ENCODE measurements at regions not wholly inside any gene's neighbourhood (a gene's known extent, or its start where the extent isn't known, plus 50 kb on each side); places are given as distances from the start of the nearest gene placed in this dataset.

DNA sequence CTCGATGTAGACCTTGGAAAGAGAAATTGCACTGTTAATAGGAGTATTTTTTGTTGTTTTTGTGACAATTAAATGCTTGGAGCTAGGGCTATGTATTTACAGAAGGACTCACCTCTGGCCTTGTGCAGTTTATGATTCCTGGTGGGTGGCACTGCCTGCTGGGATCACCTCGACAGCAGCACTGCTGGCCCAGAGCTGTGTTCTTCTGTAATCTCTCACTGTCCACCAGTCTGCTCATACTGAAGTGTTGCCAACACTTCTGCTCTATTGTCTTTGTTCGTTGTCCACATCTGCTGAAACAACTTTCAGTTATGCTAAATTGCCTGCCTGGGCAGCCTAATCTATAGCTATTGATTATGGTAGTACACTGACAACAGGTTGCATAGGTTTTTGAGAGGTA lies 194.4 kb upstream of the ANK2 start:
- ChIA-PET POLR2A (no interaction called here), CTCF (interaction anchor here (0.8 to 2.2 kb wide), 7 partner anchors 37 to 250 kb away, joined by 3 to 18 read pairs (median 3); no protein-coding TSS in a partner anchor)
- Histone ChIP-seq H3K36me3 (ENCODE audit: control insufficient read depth in 2 of 2, extremely low read depth in 1 of 2, insufficient read depth in 2 of 2, low read length in 2 of 2) (no peaks in the 10 kb centered on the region), H3K4me2 (ENCODE audit: insufficient read depth, low read length) (no peak overlapping the region), H3K79me2 (ENCODE audit: control insufficient read depth, insufficient read depth, low read length) (no peaks in the 10 kb centered on the region), H3K4me1 (ENCODE audit: control insufficient read depth, extremely low read depth, insufficient read depth, low read length) (no peaks in the 10 kb centered on the region), H3K27ac (ENCODE audit: insufficient read depth, low read depth, low read length) (no peak overlapping the region), H3K27me3 (ENCODE audit: control insufficient read depth in 2 of 2, insufficient read depth in 2 of 2, low read length in 2 of 2) (no peaks in the 10 kb centered on the region), H3K9me3 (replicated peaks; ENCODE audit: control insufficient read depth, insufficient read depth, low read length) (no peaks in the 10 kb centered on the region), H3K4me3 (replicated peaks in 1 of 3; ENCODE audit: insufficient read depth in 1 of 3, low read depth in 1 of 3, low read length in 3 of 3) (no peak overlapping the region), H2AFZ (ENCODE audit: low read depth, low read length) (no peak overlapping the region), H4K20me1 (replicated peaks; ENCODE audit: control insufficient read depth, extremely low read depth, insufficient read depth, low read length) (no peaks in the 10 kb centered on the region), H3K9me1 (replicated peaks; ENCODE audit: control insufficient read depth, extremely low read depth, insufficient read depth, low read length) (no peaks in the 10 kb centered on the region), H3K9ac (replicated peaks; ENCODE audit: extremely low read depth, insufficient read depth, low read length) (no peak overlapping the region)
- intact Hi-C loops (cut with micrococcal nuclease) (no loop called here), dilution Hi-C loops (cut with MboI; ENCODE audit: extremely low pct_ligation_motif_present, low sequenced_read_pairs) (no loop called here)
- no TSS peak for BruUV-seq (replicated peaks)
- TF ChIP-seq, protein P1, sequence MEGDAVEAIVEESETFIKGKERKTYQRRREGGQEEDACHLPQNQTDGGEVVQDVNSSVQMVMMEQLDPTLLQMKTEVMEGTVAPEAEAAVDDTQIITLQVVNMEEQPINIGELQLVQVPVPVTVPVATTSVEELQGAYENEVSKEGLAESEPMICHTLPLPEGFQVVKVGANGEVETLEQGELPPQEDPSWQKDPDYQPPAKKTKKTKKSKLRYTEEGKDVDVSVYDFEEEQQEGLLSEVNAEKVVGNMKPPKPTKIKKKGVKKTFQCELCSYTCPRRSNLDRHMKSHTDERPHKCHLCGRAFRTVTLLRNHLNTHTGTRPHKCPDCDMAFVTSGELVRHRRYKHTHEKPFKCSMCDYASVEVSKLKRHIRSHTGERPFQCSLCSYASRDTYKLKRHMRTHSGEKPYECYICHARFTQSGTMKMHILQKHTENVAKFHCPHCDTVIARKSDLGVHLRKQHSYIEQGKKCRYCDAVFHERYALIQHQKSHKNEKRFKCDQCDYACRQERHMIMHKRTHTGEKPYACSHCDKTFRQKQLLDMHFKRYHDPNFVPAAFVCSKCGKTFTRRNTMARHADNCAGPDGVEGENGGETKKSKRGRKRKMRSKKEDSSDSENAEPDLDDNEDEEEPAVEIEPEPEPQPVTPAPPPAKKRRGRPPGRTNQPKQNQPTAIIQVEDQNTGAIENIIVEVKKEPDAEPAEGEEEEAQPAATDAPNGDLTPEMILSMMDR (IDR thresholded peaks at IDR 0.05; ENCODE audit: extremely low read depth in 1 of 2, insufficient read depth in 1 of 2, low read depth in 1 of 2, low read length in 2 of 2): no peak
- TF ChIP-seq, protein P2, sequence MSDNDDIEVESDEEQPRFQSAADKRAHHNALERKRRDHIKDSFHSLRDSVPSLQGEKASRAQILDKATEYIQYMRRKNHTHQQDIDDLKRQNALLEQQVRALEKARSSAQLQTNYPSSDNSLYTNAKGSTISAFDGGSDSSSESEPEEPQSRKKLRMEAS (IDR thresholded peaks at IDR 0.05; ENCODE audit: insufficient read depth, insufficient read length): no peak
- no peak for TF ChIP-seq POLR2A (IDR thresholded peaks at IDR 0.05; ENCODE audit: low read depth, low read length)
- no peak for TF ChIP-seq GATA2 (IDR thresholded peaks at IDR 0.05; ENCODE audit: insufficient read depth, insufficient read length, low read depth, low read length)
- TF ChIP-seq MYC (IDR thresholded peaks at IDR 0.05; ENCODE audit: low read depth, low read length): no peak
- no peak for TF ChIP-seq FOS (IDR thresholded peaks at IDR 0.05; ENCODE audit: borderline replicate concordance, insufficient read depth, low read length)
- no peak for TF ChIP-seq POLR2AphosphoS5 (IDR thresholded peaks at IDR 0.05; ENCODE audit: insufficient read depth, low read depth, low read length)
- TF ChIP-seq JUN (IDR thresholded peaks at IDR 0.05; ENCODE audit: borderline replicate concordance, insufficient read depth, insufficient read length, low read depth): no peak
- no peak for TF ChIP-seq EZH2 (IDR thresholded peaks at IDR 0.05; ENCODE audit: borderline replicate concordance, low read depth, low read length, severe bottlenecking)
- DNase-seq (ENCODE audit: low read depth, low spot score) (no peak), FAIRE-seq (no peak)
